A673 (cell line): ENCODE measurements at regions not wholly inside any gene's neighbourhood (a gene's known extent, or its start where the extent isn't known, plus 50 kb on each side); places are given as distances from the start of the nearest gene placed in this dataset.

Experiments used
- BruUV-seq: library from RNA; stranded (reverse); fragments of 400-500 nt; replicated peaks from 2 replicates; lab custom pipeline; 2021; lab: Mats Ljungman, UMichigan
- CTCF ChIA-PET: fragments of 300-600 bp; sonication (Branson Sonifier 250); formaldehyde crosslinking; loops from one replicate; lab custom pipeline; 2022; ENCODE audit warnings: antibody characterized with exemption; lab: Charles Lee
- POLR2A ChIA-PET: fragments of 300-600 bp; sonication (Branson Sonifier 250); formaldehyde crosslinking; loops from one replicate; lab custom pipeline; 2022; ENCODE audit warnings: antibody characterized with exemption; ENCODE audit not compliant: low non-redundant PET; lab: Charles Lee
- DNase-seq: peaks from one replicate; pipeline ENCODE4 v3.0.0-alpha.2; 2015; ENCODE audit warnings: low spot score
- H3K27ac ChIP-seq: fragments of 200-600 bp; sonication (generic); 2 replicates; pipeline ENCODE4 v1.5.1; 2016; ENCODE audit warnings: mixed run types, low read depth, mild to moderate bottlenecking, mixed read lengths, antibody characterized with exemption, low read length; ENCODE audit not compliant: poor library complexity, severe bottlenecking
- H3K27me3 ChIP-seq: fragments of 200-600 bp; sonication (generic); replicated peaks from 2 replicates; pipeline ENCODE4 v1.6.1; 2017; ENCODE audit warnings: mixed run types, low read depth, mild to moderate bottlenecking, mixed read lengths, antibody characterized with exemption, low read length; ENCODE audit not compliant: insufficient read depth, poor library complexity
- H3K36me3 ChIP-seq: fragments of 200-600 bp; sonication (generic); 2 replicates; pipeline ENCODE4 v1.6.1; 2016; ENCODE audit warnings: mixed run types, mild to moderate bottlenecking, mixed read lengths, antibody characterized with exemption, low read length; ENCODE audit not compliant: insufficient read depth, poor library complexity, severe bottlenecking
- H3K4me1 ChIP-seq: fragments of 200-600 bp; sonication (generic); 2 replicates; pipeline ENCODE4 v1.6.1; 2017; ENCODE audit warnings: mixed run types, mild to moderate bottlenecking, mixed read lengths, antibody characterized with exemption, low read length; ENCODE audit not compliant: insufficient read depth, poor library complexity, severe bottlenecking
- H3K4me3 ChIP-seq: fragments of 200-600 bp; sonication (generic); 2 replicates; pipeline ENCODE4 v1.5.1; 2016; ENCODE audit warnings: low read depth, mixed run types, mild to moderate bottlenecking, mixed read lengths, low read length; ENCODE audit not compliant: poor library complexity, severe bottlenecking
- H3K9me3 ChIP-seq: fragments of 200-600 bp; sonication (generic); 2 replicates; pipeline ENCODE4 v1.6.1; 2016; ENCODE audit warnings: mixed run types, low read depth, mild to moderate bottlenecking, mixed read lengths, antibody characterized with exemption, low read length; ENCODE audit not compliant: poor library complexity, severe bottlenecking
- CTCF ChIP-seq: fragments of 300-800, 200-600 bp; sonication (generic); conservative IDR thresholded peaks from 2 replicates; pipeline ENCODE4 v1.5.1; 2017; ENCODE audit warnings: low read depth, mild to moderate bottlenecking, antibody characterized with exemption, low read length, moderate library complexity, mixed read lengths
- EZH2 ChIP-seq: fragments of 200-600 bp; sonication (generic); IDR thresholded peaks from 2 replicates; pipeline ENCODE4 v1.6.1; 2017; ENCODE audit warnings: borderline replicate concordance, low read depth, mild to moderate bottlenecking, mixed read lengths, antibody characterized with exemption, low read length; ENCODE audit not compliant: poor library complexity, severe bottlenecking
- intact Hi-C: fragments of 100-400 bp; cut with micrococcal nuclease; formaldehyde crosslinking; loops from one replicate; pipeline ENCODE4 v1.10.0; 2022; ENCODE audit not compliant: unreplicated experiment

DNA sequence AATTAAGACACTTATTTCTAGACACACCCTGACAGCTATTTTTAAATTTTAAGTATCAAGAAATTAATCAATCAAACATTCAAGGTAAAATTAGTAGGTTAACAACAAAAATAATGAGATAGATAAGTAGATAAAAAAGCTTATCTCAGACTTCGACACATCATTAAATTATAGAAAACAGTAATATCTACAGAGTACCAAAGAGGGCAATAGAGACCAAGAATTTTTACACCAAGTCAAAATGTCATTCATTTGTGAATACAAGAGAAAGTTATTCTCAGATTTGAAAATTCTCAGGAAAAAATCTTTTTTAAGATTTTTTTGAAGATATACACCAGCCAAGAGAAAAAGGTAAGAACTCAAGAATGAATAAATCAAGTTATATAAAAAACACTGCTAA, 445.6 kb downstream of the ACTL7B start:
- TF ChIP-seq CTCF (no peak), EZH2 (no peak)
- Histone ChIP-seq H3K27me3 (no peaks in the 10 kb centered on the region), H3K27ac (no peak overlapping the region), H3K9me3 (no peaks in the 10 kb centered on the region), H3K36me3 (no peaks in the 10 kb centered on the region), H3K4me3 (no peak overlapping the region), H3K4me1 (no peaks in the 10 kb centered on the region)
- ChIA-PET CTCF (no interaction called here), POLR2A (no interaction called here)
- intact Hi-C loops = no loop called here
- no TSS peak for BruUV-seq
- no peak for DNase-seq

DNA sequence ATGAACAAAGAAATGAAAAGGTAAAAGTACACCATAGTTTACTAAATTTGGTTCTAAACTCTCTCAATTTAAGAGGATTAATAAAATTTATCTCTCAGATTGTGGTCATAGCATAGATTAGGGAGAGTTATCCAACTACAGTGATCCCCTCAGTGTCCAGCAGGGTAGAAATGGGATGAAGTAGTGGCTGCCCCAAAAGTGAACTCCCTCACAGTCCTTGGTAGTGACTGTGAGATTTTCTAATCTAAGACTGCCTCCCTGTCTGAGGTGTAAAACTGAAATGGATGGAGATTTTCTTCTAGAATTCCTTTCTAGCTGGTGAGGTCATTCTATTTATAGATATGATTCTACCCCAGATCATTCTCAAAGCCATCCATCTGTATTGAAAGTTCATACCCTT, 455.5 kb downstream of the ACTL7B start:
- H3K27me3 ChIP-seq = no peaks in the 10 kb centered on the region
- H3K36me3 ChIP-seq = no peaks in the 10 kb centered on the region
- no peak overlapping the region for H3K4me3 ChIP-seq
- ChIA-PET POLR2A (no interaction called here), CTCF (no interaction called here)
- TF ChIP-seq CTCF (no peak), EZH2 (no peak)
- intact Hi-C loops = no loop called here
- H3K27ac ChIP-seq = no peak overlapping the region
- BruUV-seq = no TSS peak
- no peaks in the 10 kb centered on the region for H3K4me1 ChIP-seq
- no peaks in the 10 kb centered on the region for H3K9me3 ChIP-seq
- DNase-seq = no peak

DNA sequence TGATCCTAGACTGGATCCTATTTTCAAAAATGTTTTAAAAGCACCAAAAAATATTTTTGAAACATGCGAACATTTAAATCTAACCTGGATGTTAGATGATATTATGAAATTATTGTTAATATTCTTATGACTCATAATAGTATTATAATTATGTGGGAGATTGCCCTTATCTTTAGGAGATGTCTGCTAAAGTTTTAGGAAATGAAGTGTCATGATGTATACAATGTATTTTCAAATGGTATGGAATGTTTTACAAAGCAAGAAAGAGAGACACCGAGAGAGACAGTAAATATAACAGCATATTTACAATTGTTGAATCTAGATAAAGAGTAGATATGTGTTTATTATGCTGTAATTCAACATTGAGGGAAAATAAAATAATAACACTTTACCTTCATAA, 455.9 kb downstream of the ACTL7B start:
- no peaks in the 10 kb centered on the region for H3K9me3 ChIP-seq
- H3K27me3 ChIP-seq = no peaks in the 10 kb centered on the region
- CTCF ChIA-PET = no interaction called here
- intact Hi-C loops = no loop called here
- POLR2A ChIA-PET = no interaction called here
- no peak overlapping the region for H3K27ac ChIP-seq
- DNase-seq = no peak
- no TSS peak for BruUV-seq
- H3K4me1 ChIP-seq = no peaks in the 10 kb centered on the region
- no peak overlapping the region for H3K4me3 ChIP-seq
- no peaks in the 10 kb centered on the region for H3K36me3 ChIP-seq
- TF ChIP-seq EZH2 (no peak), CTCF (no peak)

- H3K4me1 ChIP-seq = no peaks in the 10 kb centered on the region
- no TSS peak for BruUV-seq
- no peaks in the 10 kb centered on the region for H3K9me3 ChIP-seq
- DNase-seq = no peak
- TF ChIP-seq EZH2 = no peak
- no peak for TF ChIP-seq CTCF
- H3K36me3 ChIP-seq = no peaks in the 10 kb centered on the region
- no peaks in the 10 kb centered on the region for H3K27me3 ChIP-seq
- ChIA-PET POLR2A (no interaction called here), CTCF (no interaction called here)
- H3K27ac ChIP-seq = no peak overlapping the region
- intact Hi-C loops = no loop called here
- H3K4me3 ChIP-seq = no peak overlapping the region
Measured at GRCh38 chr9:108397286-108397685, 458.5 kb downstream of the ACTL7B start.
